GM23248 (cell line): ENCODE measurements at regions not wholly inside any gene's neighbourhood (a gene's known extent, or its start where the extent isn't known, plus 50 kb on each side); places are given as distances from the start of the nearest gene placed in this dataset.

Experiments used
- DNase-seq: peaks from one replicate; pipeline ENCODE4 v3.0.0-alpha.2; 2015
- H2AFZ ChIP-seq: fragments of 200-600 bp; sonication (generic); 2 replicates; pipeline ENCODE4 v1.6.1; 2016; ENCODE audit warnings: antibody characterized with exemption
- H3F3A ChIP-seq: fragments of 200-600 bp; sonication (generic); 2 replicates; pipeline ENCODE4 v1.6.1; 2016; ENCODE audit warnings: mild to moderate bottlenecking, antibody characterized with exemption, mixed run types; ENCODE audit not compliant: insufficient read depth
- H3K27ac ChIP-seq: fragments of 200-600 bp; sonication (generic); 2 replicates; pipeline ENCODE4 v1.5.1; 2016; ENCODE audit warnings: mild to moderate bottlenecking
- H3K27me3 ChIP-seq: fragments of 200-600 bp; sonication (generic); replicated peaks from 2 replicates; pipeline ENCODE4 v1.6.1; 2016; ENCODE audit warnings: mild to moderate bottlenecking; ENCODE audit not compliant: insufficient read depth
- H3K36me3 ChIP-seq: fragments of 200-600 bp; sonication (generic); 2 replicates; pipeline ENCODE4 v1.6.1; 2016; ENCODE audit warnings: low read depth, mild to moderate bottlenecking
- H3K4me1 ChIP-seq: fragments of 200-600 bp; sonication (generic); 2 replicates; pipeline ENCODE4 v1.6.1; 2016; ENCODE audit warnings: mild to moderate bottlenecking; ENCODE audit not compliant: insufficient read depth
- H3K4me2 ChIP-seq: fragments of 200-600 bp; sonication (generic); one replicate; pipeline ENCODE4 v1.6.1; 2016; ENCODE audit warnings: mild to moderate bottlenecking; ENCODE audit not compliant: unreplicated experiment
- H3K4me3 ChIP-seq: fragments of 200-600 bp; sonication (generic); 2 replicates; pipeline ENCODE4 v1.5.1; 2016; ENCODE audit warnings: mild to moderate bottlenecking
- H3K79me2 ChIP-seq: fragments of 200-600 bp; sonication (generic); 2 replicates; pipeline ENCODE4 v1.6.1; 2016; ENCODE audit warnings: mild to moderate bottlenecking; ENCODE audit not compliant: insufficient read depth
- H3K9ac ChIP-seq: fragments of 200-600 bp; sonication (generic); 2 replicates; pipeline ENCODE4 v1.6.1; 2016; ENCODE audit warnings: mild to moderate bottlenecking
- H3K9me2 ChIP-seq: fragments of 200-600 bp; sonication (generic); 2 replicates; pipeline ENCODE4 v1.6.1; 2016; ENCODE audit warnings: mixed run types, mild to moderate bottlenecking, moderate library complexity; ENCODE audit not compliant: insufficient read depth
- H3K9me3 ChIP-seq: fragments of 200-600 bp; sonication (generic); one replicate; pipeline ENCODE4 v1.6.1; 2017; ENCODE audit warnings: low read depth
- H4K20me1 ChIP-seq: fragments of 200-600 bp; sonication (generic); 2 replicates; pipeline ENCODE4 v1.6.0; 2016; ENCODE audit not compliant: insufficient read depth
- EZH2 ChIP-seq: fragments of 200-600 bp; sonication (generic); IDR thresholded peaks from 2 replicates; pipeline ENCODE4 v1.6.1; 2018; ENCODE audit warnings: antibody characterized with exemption, mild to moderate bottlenecking; ENCODE audit not compliant: insufficient read depth, poor library complexity, severe bottlenecking
- EZH2phosphoT487 ChIP-seq: fragments of 200-600 bp; sonication (generic); IDR thresholded peaks from 2 replicates; pipeline ENCODE4 v1.6.1; 2018; ENCODE audit warnings: antibody characterized with exemption, moderate library complexity, mild to moderate bottlenecking, low read depth; ENCODE audit not compliant: insufficient read depth
- WGBS, 2 experiments: methylation state at CpG; one replicate each; pipeline ENCODE4 v1.1.6; 2015 to 2017; ENCODE audit warnings: low lambda C conversion rate in 2 of 2, low coverage in 1 of 2; ENCODE audit errors: missing lambda C conversion rate in 2 of 2; 5-methylcytosine and 5-hydroxymethylcytosine counted together
- in situ Hi-C: fragments of 300-500 bp; cut with MboI; formaldehyde crosslinking; loops from 2 replicates; pipeline ENCODE4 v1.15.0; 2020

GRCh38 chr12:46110223-46110611 lies 119.8 kb upstream of the SCAF11 start:
- Histone ChIP-seq H3F3A (no peaks in the 10 kb centered on the region), H3K27me3 (0 out of 2 replicates have a peak, but pooled peaks cover 4% of the 10 kb centered on the region), H3K9ac (no peak overlapping the region), H3K36me3 (no peaks in the 10 kb centered on the region), H2AFZ (no peak overlapping the region), H3K4me3 (no peak overlapping the region), H4K20me1 (no peaks in the 10 kb centered on the region), H3K9me2 (no peaks in the 10 kb centered on the region), H3K27ac (no peak overlapping the region), H3K4me1 (no peaks in the 10 kb centered on the region), H3K9me3 (no peaks in the 10 kb centered on the region), H3K79me2 (no peaks in the 10 kb centered on the region), H3K4me2 (no peak overlapping the region)
- WGBS, 2 experiments = 86% methylated on average over 1 of the region's 1 CpG
- in situ Hi-C loops = no loop called here
- no peak for DNase-seq
- TF ChIP-seq EZH2 (no peak), EZH2phosphoT487 (no peak)

DNA sequence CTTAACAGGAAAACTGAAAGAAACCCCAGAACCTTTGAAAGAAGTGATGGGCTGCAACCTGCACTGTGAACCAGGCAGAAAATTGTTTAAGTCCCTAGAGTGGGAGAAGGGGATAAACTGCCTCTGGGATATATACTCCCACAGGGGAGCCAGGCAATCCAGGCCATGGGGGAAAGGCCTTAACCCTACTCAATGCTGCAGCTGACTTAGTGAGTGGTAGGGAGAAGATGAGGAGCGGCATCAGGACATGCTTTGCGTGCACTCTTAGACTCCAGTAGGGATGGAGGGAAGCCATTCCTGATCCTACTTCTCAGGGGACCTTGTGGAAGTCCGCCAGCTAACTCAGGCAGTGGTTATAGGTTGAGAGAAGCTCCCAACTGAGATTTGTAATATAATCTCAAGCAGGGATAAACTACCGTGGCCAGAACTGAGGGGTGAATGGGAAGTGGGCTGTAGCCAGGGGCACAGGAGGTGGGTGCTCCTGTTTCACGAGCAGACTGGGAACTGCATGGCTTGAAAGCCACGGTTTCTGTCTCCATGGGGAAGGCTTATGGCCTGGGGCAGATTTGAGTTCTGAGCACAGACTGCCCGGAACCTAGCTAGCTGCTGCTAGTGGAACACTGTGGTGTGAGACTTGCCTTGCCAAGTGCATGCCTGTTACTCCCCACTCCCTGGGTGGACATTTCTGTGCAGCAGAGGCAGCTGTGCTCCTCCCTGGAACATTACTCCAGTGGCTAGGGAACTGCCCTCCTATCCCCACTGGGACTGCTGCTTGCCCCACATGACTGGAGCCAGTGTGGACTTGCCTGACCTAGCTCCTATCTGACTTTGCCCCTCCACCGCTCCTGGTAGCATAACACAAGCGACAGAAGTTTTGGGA lies 119.2 kb upstream of the SCAF11 start:
- no peaks in the 10 kb centered on the region for H4K20me1 ChIP-seq
- H3K9me3 ChIP-seq = no peaks in the 10 kb centered on the region
- no peaks in the 10 kb centered on the region for H3K79me2 ChIP-seq
- H3F3A ChIP-seq = no peaks in the 10 kb centered on the region
- in situ Hi-C loops = no loop called here
- H3K9me2 ChIP-seq = no peaks in the 10 kb centered on the region
- no peak overlapping the region for H3K4me2 ChIP-seq
- no peaks in the 10 kb centered on the region for H3K36me3 ChIP-seq
- 0 out of 2 replicates have a peak, but pooled peaks cover 4% of the 10 kb centered on the region for H3K27me3 ChIP-seq
- no peak overlapping the region for H3K27ac ChIP-seq
- TF ChIP-seq EZH2phosphoT487 (no peak), EZH2 (no peak)
- no peaks in the 10 kb centered on the region for H3K4me1 ChIP-seq
- no peak for DNase-seq
- no peak overlapping the region for H2AFZ ChIP-seq
- WGBS, 2 experiments = 58 to 61% methylated on average over 9 of the region's 9 CpGs
- no peak overlapping the region for H3K9ac ChIP-seq
- no peak overlapping the region for H3K4me3 ChIP-seq

- no peak overlapping the region for H3K4me2 ChIP-seq
- no peaks in the 10 kb centered on the region for H3K79me2 ChIP-seq
- in situ Hi-C loops = no loop called here
- H3K9me3 ChIP-seq = no peaks in the 10 kb centered on the region
- no peaks in the 10 kb centered on the region for H3K4me1 ChIP-seq
- no peaks in the 10 kb centered on the region for H3K36me3 ChIP-seq
- no peaks in the 10 kb centered on the region for H3K9me2 ChIP-seq
- H3K9ac ChIP-seq = no peak overlapping the region
- H3F3A ChIP-seq = no peaks in the 10 kb centered on the region
- TF ChIP-seq EZH2phosphoT487 (no peak), EZH2 (no peak)
- H3K27ac ChIP-seq = no peak overlapping the region
- no peak overlapping the region for H2AFZ ChIP-seq
- 75 to 82% methylated on average over 1 of the region's 1 CpG for WGBS, 2 experiments
- H3K4me3 ChIP-seq = no peak overlapping the region
- DNase-seq = no peak
- no peaks in the 10 kb centered on the region for H4K20me1 ChIP-seq
- 0 out of 2 replicates have a peak, but pooled peaks cover 4% of the 10 kb centered on the region for H3K27me3 ChIP-seq
Observed at GRCh38 chr12:46108721-46109120, 118.3 kb upstream of the SCAF11 start.

GRCh38 chr12:46107591-46107990 lies 117.2 kb upstream of the SCAF11 start:
- H3K4me3 ChIP-seq = no peak overlapping the region
- no peak for TF ChIP-seq EZH2
- TF ChIP-seq EZH2phosphoT487 = no peak
- H2AFZ ChIP-seq = no peak overlapping the region
- H3K27ac ChIP-seq = no peak overlapping the region
- 85 to 89% methylated on average over 2 of the region's 2 CpGs for WGBS, 2 experiments
- in situ Hi-C loops = no loop called here
- no peak overlapping the region for H3K4me2 ChIP-seq
- H3K4me1 ChIP-seq = no peaks in the 10 kb centered on the region
- no peaks in the 10 kb centered on the region for H4K20me1 ChIP-seq
- H3K9ac ChIP-seq = no peak overlapping the region
- H3K36me3 ChIP-seq = no peaks in the 10 kb centered on the region
- H3K9me2 ChIP-seq = no peaks in the 10 kb centered on the region
- H3F3A ChIP-seq = no peaks in the 10 kb centered on the region
- no peak for DNase-seq
- H3K27me3 ChIP-seq = 0 out of 2 replicates have a peak, but pooled peaks cover 4% of the 10 kb centered on the region
- no peaks in the 10 kb centered on the region for H3K9me3 ChIP-seq
- no peaks in the 10 kb centered on the region for H3K79me2 ChIP-seq
